ENCODE measurements at regions not wholly inside any gene's neighbourhood (a gene's known extent, or its start where the extent isn't known, plus 50 kb on each side); places are given as distances from the start of the nearest gene placed in this dataset. TPM values are rescaled to one million over a fixed set of nuclear protein-coding genes. Genes with fewer than 3 reads are reported as not detected.

GRCh38 chr4:127580300-127580699 lies 52.5 kb upstream of the INTU start:
- no peak for DNase-seq (ENCODE audit: low spot score in 2 of 2, unreplicated experiment in 2 of 2)
- Mint-ChIP-seq H3K9me3 (no peaks in the 10 kb centered on the region), H3K27ac (no peak overlapping the region), H3K4me1 (peaks cover 9% of the 10 kb centered on the region), H3K36me3 (no peaks in the 10 kb centered on the region), H3K27me3 (ENCODE audit: low read depth) (no peaks in the 10 kb centered on the region), H3K4me3 (no peak overlapping the region)
- TF ChIP-seq CTCF (IDR thresholded peaks at IDR 0.05; ENCODE audit: unreplicated experiment), result no peak

GRCh38 chr4:127580891-127581290 lies 51.9 kb upstream of the INTU start:
- TF ChIP-seq CTCF (IDR thresholded peaks at IDR 0.05; ENCODE audit: unreplicated experiment), result no peak
- no peak for DNase-seq (ENCODE audit: low spot score in 2 of 2, unreplicated experiment in 2 of 2)
- Mint-ChIP-seq H3K4me3 (no peak overlapping the region), H3K27me3 (ENCODE audit: low read depth) (peaks cover 3% of the 10 kb centered on the region), H3K4me1 (peaks cover 6% of the 10 kb centered on the region), H3K9me3 (no peaks in the 10 kb centered on the region), H3K36me3 (no peaks in the 10 kb centered on the region), H3K27ac (no peak overlapping the region)

Small RNAs in the stretch of these regions (microRNA-seq; reads per million reads assigned to microRNA genes)
- gene MIR2054, result not detected
